ENCODE measurements at regions not wholly inside any gene's neighbourhood (a gene's known extent, or its start where the extent isn't known, plus 50 kb on each side); places are given as distances from the start of the nearest gene placed in this dataset.
A peak's percentile ranks its signal among the peaks of the same experiment; 100 is the strongest.

- DNase-seq (ENCODE audit: low read depth, low spot score), result no peak
- in situ Hi-C loops (cut with HindIII; ENCODE audit: low pct_unique_long_range_greater_than_20kb, low sequenced_read_pairs), result no loop called here
These were observed 161.9 kb downstream of the RPIA start for GRCh38 chr2:88853403-88853790.

GRCh38 chr2:88854528-88854927, 163.1 kb downstream of the RPIA start:
- in situ Hi-C loops (cut with HindIII; ENCODE audit: low pct_unique_long_range_greater_than_20kb, low sequenced_read_pairs), result no loop called here
- DNase-seq (ENCODE audit: low read depth, low spot score), result no peak

- in situ Hi-C loops (cut with HindIII; ENCODE audit: low pct_unique_long_range_greater_than_20kb, low sequenced_read_pairs), result no loop called here
- no peak for DNase-seq (ENCODE audit: low read depth, low spot score)
These were observed 164.3 kb downstream of the RPIA start for GRCh38 chr2:88855620-88856408.

GRCh38 chr2:88856409-88857135, 165.1 kb downstream of the RPIA start:
- in situ Hi-C loops (cut with HindIII; ENCODE audit: low pct_unique_long_range_greater_than_20kb, low sequenced_read_pairs), result no loop called here
- DNase-seq (ENCODE audit: low read depth, low spot score), result no peak

- in situ Hi-C loops (cut with HindIII; ENCODE audit: low pct_unique_long_range_greater_than_20kb, low sequenced_read_pairs), result no loop called here
- no peak for DNase-seq (ENCODE audit: low read depth, low spot score)
These were observed 165.8 kb downstream of the RPIA start for GRCh38 chr2:88857274-88857741.

GRCh38 chr2:88857951-88858411, 166.5 kb downstream of the RPIA start:
- DNase-seq (ENCODE audit: low read depth, low spot score), result no peak
- in situ Hi-C loops (cut with HindIII; ENCODE audit: low pct_unique_long_range_greater_than_20kb, low sequenced_read_pairs), result no loop called here

GRCh38 chr2:88859461-88859860, 168.0 kb downstream of the RPIA start:
- in situ Hi-C loops (cut with HindIII; ENCODE audit: low pct_unique_long_range_greater_than_20kb, low sequenced_read_pairs), result no loop called here
- no peak for DNase-seq (ENCODE audit: low read depth, low spot score)

- DNase-seq (ENCODE audit: low read depth, low spot score), result no peak
- in situ Hi-C loops (cut with HindIII; ENCODE audit: low pct_unique_long_range_greater_than_20kb, low sequenced_read_pairs), result no loop called here
These were observed 169.1 kb downstream of the RPIA start for GRCh38 chr2:88860421-88861075.

GRCh38 chr2:88865801-88866371, 174.4 kb downstream of the RPIA start:
- in situ Hi-C loops (cut with HindIII; ENCODE audit: low pct_unique_long_range_greater_than_20kb, low sequenced_read_pairs), result no loop called here

GRCh38 chr2:88866756-88867155, 175.3 kb downstream of the RPIA start:
- in situ Hi-C loops (cut with HindIII; ENCODE audit: low pct_unique_long_range_greater_than_20kb, low sequenced_read_pairs), result no loop called here
- no peak for DNase-seq (ENCODE audit: low read depth, low spot score)

More at GRCh38 chr2:88865801-88866371, 174.4 kb downstream of the RPIA start:
- DNase-seq (ENCODE audit: low read depth, low spot score), result no peak

- in situ Hi-C loops (cut with HindIII; ENCODE audit: low pct_unique_long_range_greater_than_20kb, low sequenced_read_pairs), result no loop called here
- no peak for DNase-seq (ENCODE audit: low read depth, low spot score)
These were observed 177.4 kb downstream of the RPIA start for GRCh38 chr2:88868861-88869260.

- in situ Hi-C loops (cut with HindIII; ENCODE audit: low pct_unique_long_range_greater_than_20kb, low sequenced_read_pairs), result no loop called here
- no peak for DNase-seq (ENCODE audit: low read depth, low spot score)
These were observed 178.9 kb downstream of the RPIA start for GRCh38 chr2:88870267-88870839.

- in situ Hi-C loops (cut with HindIII; ENCODE audit: low pct_unique_long_range_greater_than_20kb, low sequenced_read_pairs), result no loop called here
- no peak for DNase-seq (ENCODE audit: low read depth, low spot score)
These were observed 179.9 kb downstream of the RPIA start for GRCh38 chr2:88871336-88871735.

- in situ Hi-C loops (cut with HindIII; ENCODE audit: low pct_unique_long_range_greater_than_20kb, low sequenced_read_pairs), result no loop called here
- DNase-seq (ENCODE audit: low read depth, low spot score), result no peak
These were observed 182.1 kb downstream of the RPIA start for GRCh38 chr2:88873620-88874019.

GRCh38 chr2:88874063-88874657, 182.7 kb downstream of the RPIA start:
- DNase-seq (ENCODE audit: low read depth, low spot score), result peak; percentile 84
- in situ Hi-C loops (cut with HindIII; ENCODE audit: low pct_unique_long_range_greater_than_20kb, low sequenced_read_pairs), result no loop called here

- in situ Hi-C loops (cut with HindIII; ENCODE audit: low pct_unique_long_range_greater_than_20kb, low sequenced_read_pairs), result no loop called here
- DNase-seq (ENCODE audit: low read depth, low spot score), result peak; percentile 19
These were observed 184.3 kb downstream of the RPIA start for GRCh38 chr2:88875736-88876135.

- in situ Hi-C loops (cut with HindIII; ENCODE audit: low pct_unique_long_range_greater_than_20kb, low sequenced_read_pairs), result no loop called here
- DNase-seq (ENCODE audit: low read depth, low spot score), result peak; percentile 84
These were observed 189.0 kb downstream of the RPIA start for GRCh38 chr2:88880441-88880953.

All from SK-MEL-5 (cell line).